ENCODE measurements at regions not wholly inside any gene's neighbourhood (a gene's known extent, or its start where the extent isn't known, plus 50 kb on each side); places are given as distances from the start of the nearest gene placed in this dataset.

DNA sequence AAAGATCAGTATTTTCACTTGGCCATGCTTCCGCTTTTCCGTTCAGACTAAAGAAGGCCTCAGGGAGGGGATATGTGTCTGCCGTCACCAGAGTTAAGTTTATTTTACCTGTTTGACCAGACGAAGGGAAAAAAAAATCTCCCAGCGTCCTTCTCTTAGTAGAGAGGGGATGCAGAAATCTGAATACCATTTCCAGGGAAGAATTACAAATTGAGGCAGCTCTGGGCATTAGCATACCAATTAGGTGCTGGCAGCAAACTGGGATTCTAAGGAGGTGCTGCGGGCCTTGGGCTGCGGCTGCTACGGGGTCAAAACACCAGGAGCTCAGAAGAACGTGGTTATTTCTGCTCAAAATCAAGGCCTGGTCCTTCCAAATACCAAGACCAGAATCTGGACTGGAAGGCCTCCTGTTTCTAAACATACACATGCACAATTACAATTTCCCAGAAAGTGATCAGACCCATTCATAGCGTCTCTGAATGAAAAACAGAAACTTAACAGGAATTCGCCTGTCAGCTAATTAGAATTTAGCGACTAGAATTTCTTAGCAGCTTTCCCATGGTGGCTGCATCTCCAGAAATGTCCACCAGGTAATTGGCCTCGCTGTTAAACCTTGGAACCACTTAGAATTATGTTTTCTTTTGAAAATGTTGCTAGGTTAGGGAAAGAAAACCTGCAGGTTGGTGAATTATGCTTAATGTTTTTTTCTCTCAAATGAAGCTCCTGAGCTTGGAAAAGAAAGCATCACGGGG is 617.0 kb downstream of the VRK1 start:
- Mint-ChIP-seq H3K9me3 (no peaks in the 10 kb centered on the region), H3K36me3 (ENCODE audit: insufficient read depth) (peaks cover 4% of the 10 kb centered on the region), H3K27me3 (no peaks in the 10 kb centered on the region), H3K4me3 (no peak overlapping the region), H3K27ac (no peak overlapping the region), H3K4me1 (ENCODE audit: low read depth in 2 of 2) (peaks cover 3 to 9% of the 10 kb centered on the region in 2 donors)
- DNase-seq (no peak), ATAC-seq (replicated peaks) (no peak)

DNA sequence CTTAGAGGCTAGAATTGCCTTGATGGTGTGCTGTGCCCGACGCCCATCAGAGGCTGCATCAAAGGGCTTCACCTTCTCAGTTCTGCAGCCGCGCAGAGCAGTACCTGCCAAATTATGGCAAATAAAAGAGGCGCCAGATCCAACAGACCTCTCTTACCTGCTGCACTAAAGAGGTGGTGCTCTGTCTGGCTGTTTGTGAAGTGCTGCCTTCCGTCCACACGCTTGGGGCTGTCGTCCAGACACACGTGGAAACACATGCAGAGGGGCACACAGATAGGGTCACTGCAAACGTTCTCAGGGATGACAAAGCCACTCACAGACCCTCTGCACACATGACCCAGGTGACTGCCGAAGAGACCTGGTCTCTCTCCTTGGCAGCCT is 617.5 kb downstream of the VRK1 start:
- Mint-ChIP-seq H3K36me3 (ENCODE audit: insufficient read depth) (peaks cover 4% of the 10 kb centered on the region), H3K27ac (no peak overlapping the region), H3K4me1 (ENCODE audit: low read depth in 2 of 2) (peaks cover 2 to 3% of the 10 kb centered on the region in 2 donors), H3K27me3 (no peaks in the 10 kb centered on the region), H3K4me3 (no peak overlapping the region), H3K9me3 (no peaks in the 10 kb centered on the region)
- DNase-seq (no peak), ATAC-seq (replicated peaks) (no peak)

DNA sequence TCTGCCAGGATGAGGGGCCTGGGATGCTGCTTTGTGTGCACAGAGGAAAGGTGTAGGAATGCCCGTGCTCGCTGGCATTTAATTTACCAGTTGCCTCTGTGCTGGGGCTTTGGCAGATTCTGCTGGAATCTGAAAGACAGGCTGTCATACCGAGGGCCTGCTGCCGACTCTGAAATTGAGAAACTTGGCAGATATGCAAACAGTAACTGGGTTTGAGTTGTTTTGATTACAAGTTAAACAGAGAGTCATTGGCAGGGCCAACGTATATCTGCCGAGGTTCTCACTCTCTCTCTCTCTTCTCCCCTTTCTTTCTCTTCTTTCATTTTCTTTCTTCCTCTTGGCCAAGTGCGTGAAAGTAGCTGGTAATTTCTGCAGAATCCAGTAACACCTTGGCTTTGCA is 618.7 kb downstream of the VRK1 start:
- H3K9me3 Mint-ChIP-seq: no peaks in the 10 kb centered on the region
- H3K4me3 Mint-ChIP-seq: no peak overlapping the region
- H3K27me3 Mint-ChIP-seq: no peaks in the 10 kb centered on the region
- no peak overlapping the region for H3K27ac Mint-ChIP-seq
- H3K36me3 Mint-ChIP-seq (ENCODE audit: insufficient read depth): peaks cover 4% of the 10 kb centered on the region
- peaks cover 2 to 3% of the 10 kb centered on the region in 2 donors for H3K4me1 Mint-ChIP-seq (ENCODE audit: low read depth in 2 of 2)
- ATAC-seq (replicated peaks) (no peak), DNase-seq (no peak)

DNA sequence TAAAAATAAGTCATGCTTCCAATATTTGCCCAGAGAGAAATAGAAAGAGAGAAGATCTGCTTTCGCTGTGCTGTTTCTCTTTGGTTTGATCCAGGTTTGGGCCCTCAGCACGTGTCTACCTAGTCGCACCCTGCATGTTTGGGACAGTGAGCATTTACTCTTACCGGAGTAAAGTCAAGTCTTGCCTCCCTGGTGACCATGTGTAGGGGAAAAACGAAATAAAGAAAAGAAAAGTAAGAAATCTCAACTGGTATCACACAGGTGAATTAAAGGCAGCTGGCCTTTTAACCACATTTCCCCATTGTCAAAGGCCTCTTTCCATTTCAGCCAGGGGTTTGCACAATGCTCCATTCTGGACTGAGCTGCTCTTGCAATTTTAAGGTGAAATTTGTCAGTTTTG is 619.4 kb downstream of the VRK1 start:
- ATAC-seq (replicated peaks) (no peak), DNase-seq (no peak)
- H3K27me3 Mint-ChIP-seq: no peaks in the 10 kb centered on the region
- peaks cover 2 to 3% of the 10 kb centered on the region in 2 donors for H3K4me1 Mint-ChIP-seq (ENCODE audit: low read depth in 2 of 2)
- no peaks in the 10 kb centered on the region for H3K9me3 Mint-ChIP-seq
- peaks cover 4% of the 10 kb centered on the region for H3K36me3 Mint-ChIP-seq (ENCODE audit: insufficient read depth)
- H3K4me3 Mint-ChIP-seq: no peak overlapping the region
- H3K27ac Mint-ChIP-seq: no peak overlapping the region

DNA sequence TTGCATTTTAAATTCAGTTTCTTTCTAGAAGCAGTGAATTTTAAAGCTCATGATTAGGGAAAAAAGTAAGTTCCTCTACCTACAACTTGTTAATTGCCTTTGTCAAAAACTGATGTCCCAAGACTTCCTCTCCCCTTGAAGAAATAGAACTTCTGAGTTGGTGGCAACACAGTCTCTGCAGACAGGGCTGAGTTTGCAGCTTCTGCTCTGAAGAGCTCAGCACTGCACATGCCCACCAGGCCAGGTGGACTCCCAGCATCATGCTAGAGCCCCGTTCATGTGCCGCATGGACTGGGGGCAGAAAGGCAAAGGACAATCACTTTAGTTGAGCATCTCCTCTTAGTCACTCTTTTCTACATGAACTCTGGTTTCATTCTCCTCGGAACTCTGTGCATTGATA is 620.1 kb downstream of the VRK1 start:
- Mint-ChIP-seq H3K9me3 (no peaks in the 10 kb centered on the region), H3K27ac (peak overlapping the region in 1 of 2 donors; percentile 52), H3K27me3 (no peaks in the 10 kb centered on the region), H3K36me3 (ENCODE audit: insufficient read depth) (peaks cover 4% of the 10 kb centered on the region), H3K4me3 (no peak overlapping the region), H3K4me1 (ENCODE audit: low read depth in 2 of 2) (peaks cover 2 to 3% of the 10 kb centered on the region in 2 donors)
- ATAC-seq (replicated peaks) (no peak), DNase-seq (no peak)

DNA sequence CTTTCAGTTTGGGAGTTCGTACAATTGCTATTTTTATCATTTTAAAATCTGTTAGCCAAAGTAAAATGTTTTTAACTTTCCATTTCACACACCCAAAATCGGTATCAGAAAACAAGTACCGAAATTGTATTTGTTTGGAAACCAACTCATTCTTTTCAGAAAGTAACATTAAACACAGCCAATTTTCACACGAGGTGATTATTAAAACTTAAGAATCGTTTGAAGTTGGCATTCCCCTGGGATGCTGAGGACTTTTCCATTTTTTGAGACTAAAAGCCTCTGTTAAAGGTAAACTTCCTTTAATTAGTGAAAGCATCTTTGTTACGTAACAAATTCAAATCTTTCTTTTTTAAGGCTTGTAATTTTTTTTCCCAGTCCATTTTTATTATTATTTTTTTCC is 623.0 kb downstream of the VRK1 start:
- DNase-seq: no peak
- Mint-ChIP-seq H3K9me3 (no peaks in the 10 kb centered on the region), H3K36me3 (ENCODE audit: insufficient read depth) (peaks cover 4% of the 10 kb centered on the region), H3K27ac (no peak overlapping the region), H3K4me1 (ENCODE audit: low read depth in 2 of 2) (peaks cover 2 to 3% of the 10 kb centered on the region in 2 donors), H3K27me3 (peaks cover 0 to 4% of the 10 kb centered on the region in 2 donors), H3K4me3 (no peak overlapping the region)
- ATAC-seq (replicated peaks): no peak

DNA sequence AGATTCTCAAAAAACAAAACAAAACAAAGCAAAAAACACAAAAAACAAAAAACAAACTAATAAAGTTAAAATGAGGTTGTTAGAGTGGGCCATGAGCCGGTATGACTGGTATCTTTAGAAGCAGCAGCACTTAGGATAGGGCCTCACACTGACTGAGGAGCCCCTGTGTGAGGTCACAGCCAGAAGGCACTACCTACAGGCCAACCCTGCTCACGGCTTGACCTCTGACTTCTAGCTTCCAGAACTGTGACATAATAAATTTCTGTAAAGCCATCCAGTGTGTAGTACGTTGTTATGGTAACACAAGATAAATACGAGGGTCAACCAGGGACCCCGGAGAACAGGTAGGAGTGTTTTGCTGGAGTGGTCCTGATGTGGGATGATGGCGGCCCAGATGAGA is 629.6 kb downstream of the VRK1 start:
- ATAC-seq (replicated peaks): no peak
- peaks cover 0 to 9% of the 10 kb centered on the region in 2 donors for H3K27me3 Mint-ChIP-seq
- peaks cover 0 to 2% of the 10 kb centered on the region in 2 donors for H3K9me3 Mint-ChIP-seq
- H3K4me1 Mint-ChIP-seq (ENCODE audit: low read depth in 2 of 2): peaks cover 1 to 26% of the 10 kb centered on the region in 2 donors
- H3K4me3 Mint-ChIP-seq: no peak overlapping the region
- H3K27ac Mint-ChIP-seq: no peak overlapping the region
- no peaks in the 10 kb centered on the region for H3K36me3 Mint-ChIP-seq (ENCODE audit: insufficient read depth)
- no peak for DNase-seq

DNA sequence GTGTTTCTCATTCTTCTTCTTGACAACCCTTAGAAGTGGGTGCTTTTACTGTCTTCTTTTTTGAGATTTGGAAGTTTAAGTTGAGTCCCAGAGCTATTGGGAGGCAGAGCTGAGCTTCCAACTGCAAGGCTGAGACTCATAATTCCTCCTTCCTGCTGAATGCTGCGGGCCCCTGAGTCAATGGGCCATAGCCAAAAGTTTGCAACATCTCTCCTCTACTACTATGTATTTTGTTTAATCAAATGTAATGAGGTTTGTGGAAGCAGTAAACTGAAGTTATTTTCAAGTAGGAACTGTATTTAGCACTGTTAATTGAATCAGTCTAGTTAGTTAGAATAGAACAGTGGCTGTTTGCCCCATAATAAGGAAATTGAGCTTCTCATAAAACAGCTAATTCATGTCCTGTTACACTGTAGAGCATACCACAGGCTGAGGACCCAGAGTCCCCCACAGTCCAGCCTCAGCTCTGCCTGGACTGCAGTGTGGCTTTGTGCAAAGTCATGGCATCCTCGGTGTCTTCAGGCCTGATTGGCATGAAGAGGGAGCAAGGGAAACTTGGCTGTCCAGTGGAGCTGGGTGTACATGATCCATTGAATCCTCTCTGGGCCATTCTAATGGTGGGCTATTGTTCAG is 631.7 kb downstream of the VRK1 start:
- ATAC-seq (replicated peaks): no peak
- Mint-ChIP-seq H3K4me1 (ENCODE audit: low read depth in 2 of 2) (peaks cover 17 to 42% of the 10 kb centered on the region in 2 donors), H3K36me3 (ENCODE audit: insufficient read depth) (no peaks in the 10 kb centered on the region), H3K9me3 (peaks cover 0 to 2% of the 10 kb centered on the region in 2 donors), H3K4me3 (no peak overlapping the region), H3K27ac (peak overlapping the region in 1 of 2 donors; percentile 87), H3K27me3 (peaks cover 0 to 9% of the 10 kb centered on the region in 2 donors)
- no peak for DNase-seq

DNA sequence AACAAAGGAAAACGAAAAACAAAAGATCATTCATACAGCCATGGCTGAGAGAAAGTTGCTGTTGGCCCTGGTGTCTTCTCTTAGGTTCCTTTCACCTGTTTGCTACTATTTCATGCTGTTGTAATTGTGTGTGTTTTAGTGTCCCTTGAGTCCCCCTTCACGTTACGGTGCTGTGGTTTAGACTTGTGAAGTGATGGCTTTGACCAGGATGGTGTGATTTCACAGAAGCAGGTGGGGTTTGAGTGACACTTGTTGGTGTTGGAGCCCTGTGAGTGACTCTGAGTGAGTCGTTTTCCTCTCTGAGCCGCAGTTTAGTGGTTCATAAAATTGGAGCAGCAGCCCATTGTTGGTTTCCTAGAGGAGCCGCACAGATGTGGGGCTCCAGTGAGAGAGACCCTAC is 635.4 kb downstream of the VRK1 start:
- peaks cover 0 to 2% of the 10 kb centered on the region in 2 donors for H3K9me3 Mint-ChIP-seq
- peak overlapping the region; percentile 28 to 37 for H3K4me3 Mint-ChIP-seq
- DNase-seq (peak in 2 of 3 experiments; percentile 10 to 15), ATAC-seq (replicated peaks) (peak; percentile 92)
- H3K27ac Mint-ChIP-seq: peak overlapping the region; percentile 56 to 59
- peaks cover 0 to 5% of the 10 kb centered on the region in 2 donors for H3K27me3 Mint-ChIP-seq
- no peaks in the 10 kb centered on the region for H3K36me3 Mint-ChIP-seq (ENCODE audit: insufficient read depth)
- H3K4me1 Mint-ChIP-seq (ENCODE audit: low read depth in 2 of 2): peaks cover 19 to 42% of the 10 kb centered on the region in 2 donors

DNA sequence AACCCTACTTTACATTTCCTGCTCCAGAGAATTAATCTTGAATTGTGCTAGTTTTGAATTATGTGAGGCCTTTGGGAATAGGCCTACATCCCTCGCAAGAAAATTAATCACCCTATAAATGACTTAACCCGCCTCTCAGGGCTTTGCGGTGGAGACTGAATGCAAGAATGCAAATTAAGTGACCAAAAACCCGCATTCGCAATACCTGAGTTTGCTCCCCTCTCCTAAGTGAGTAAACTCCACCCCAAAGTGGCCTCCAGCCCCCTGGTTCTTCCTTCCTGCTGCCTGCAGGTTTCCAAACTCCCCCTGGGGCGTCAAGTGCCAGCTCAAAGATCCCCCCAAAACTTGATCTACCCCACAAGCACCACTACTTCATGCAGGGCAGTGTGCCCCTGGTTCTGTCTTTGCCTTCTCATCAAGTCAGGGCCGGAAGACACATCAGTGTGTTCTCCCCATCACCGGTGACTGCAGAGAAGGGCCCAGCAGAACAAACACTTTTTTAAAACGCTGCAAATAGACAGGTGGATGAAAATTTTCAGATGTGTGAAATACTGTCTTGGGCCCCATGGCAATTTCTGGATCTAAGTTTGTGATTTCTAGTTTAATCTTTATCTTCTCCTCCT is 644.7 kb downstream of the VRK1 start:
- Mint-ChIP-seq H3K9me3 (no peaks in the 10 kb centered on the region), H3K36me3 (ENCODE audit: insufficient read depth) (no peaks in the 10 kb centered on the region), H3K27ac (peak overlapping the region in 1 of 2 donors; percentile 82), H3K4me1 (ENCODE audit: low read depth in 2 of 2) (peaks cover 9 to 12% of the 10 kb centered on the region in 2 donors), H3K4me3 (no peak overlapping the region), H3K27me3 (peaks cover 0 to 7% of the 10 kb centered on the region in 2 donors)
- no peak for ATAC-seq (replicated peaks)
- no peak for DNase-seq

DNA sequence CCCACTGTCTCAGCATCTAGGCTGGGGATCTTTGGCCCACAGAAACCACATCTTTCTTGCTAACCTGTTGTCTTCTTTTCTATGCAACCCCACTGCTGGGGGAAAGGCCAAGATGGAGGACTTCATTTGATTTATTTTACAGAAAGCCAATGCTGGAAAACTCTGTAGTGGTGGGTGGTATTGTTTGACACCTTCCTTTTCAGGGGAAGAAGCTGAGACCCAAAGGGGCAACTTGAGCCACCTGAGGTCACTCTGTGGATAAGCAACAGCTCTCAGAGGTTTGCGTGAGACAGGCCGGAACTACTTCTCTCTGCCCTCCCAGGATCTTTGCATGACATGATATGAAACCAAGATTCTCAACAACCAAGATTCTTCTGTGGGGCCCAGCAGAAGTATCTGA is 645.2 kb downstream of the VRK1 start:
- Mint-ChIP-seq H3K4me1 (ENCODE audit: low read depth in 2 of 2) (peaks cover 9 to 12% of the 10 kb centered on the region in 2 donors), H3K4me3 (no peak overlapping the region), H3K27me3 (peaks cover 0 to 5% of the 10 kb centered on the region in 2 donors), H3K27ac (peak overlapping the region in 1 of 2 donors; percentile 82), H3K36me3 (ENCODE audit: insufficient read depth) (no peaks in the 10 kb centered on the region), H3K9me3 (no peaks in the 10 kb centered on the region)
- DNase-seq (no peak), ATAC-seq (replicated peaks) (no peak)

DNA sequence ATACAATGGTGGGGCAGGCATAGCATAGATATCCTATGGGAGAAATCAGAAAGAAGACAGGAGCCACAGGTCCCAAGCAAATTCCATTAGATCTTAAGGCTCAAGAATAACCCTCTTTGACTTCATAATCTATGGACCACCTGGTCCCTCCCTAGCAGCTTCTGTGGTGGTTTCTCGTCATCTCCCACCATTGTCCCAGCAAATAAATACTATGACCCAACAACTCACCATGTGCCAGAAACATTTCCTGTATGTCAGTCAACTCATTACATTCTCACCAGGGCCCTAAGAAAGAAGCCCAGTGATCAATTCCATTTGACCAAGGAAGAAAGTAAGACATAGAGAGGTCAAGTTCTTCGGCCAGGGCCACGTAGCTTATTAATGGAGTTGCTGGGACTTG is 646.2 kb downstream of the VRK1 start:
- H3K4me3 Mint-ChIP-seq: no peak overlapping the region
- no peaks in the 10 kb centered on the region for H3K9me3 Mint-ChIP-seq
- peaks cover 3 to 12% of the 10 kb centered on the region in 2 donors for H3K4me1 Mint-ChIP-seq (ENCODE audit: low read depth in 2 of 2)
- H3K36me3 Mint-ChIP-seq (ENCODE audit: insufficient read depth): no peaks in the 10 kb centered on the region
- H3K27me3 Mint-ChIP-seq: no peaks in the 10 kb centered on the region
- DNase-seq (no peak), ATAC-seq (replicated peaks) (no peak)
- no peak overlapping the region for H3K27ac Mint-ChIP-seq

DNA sequence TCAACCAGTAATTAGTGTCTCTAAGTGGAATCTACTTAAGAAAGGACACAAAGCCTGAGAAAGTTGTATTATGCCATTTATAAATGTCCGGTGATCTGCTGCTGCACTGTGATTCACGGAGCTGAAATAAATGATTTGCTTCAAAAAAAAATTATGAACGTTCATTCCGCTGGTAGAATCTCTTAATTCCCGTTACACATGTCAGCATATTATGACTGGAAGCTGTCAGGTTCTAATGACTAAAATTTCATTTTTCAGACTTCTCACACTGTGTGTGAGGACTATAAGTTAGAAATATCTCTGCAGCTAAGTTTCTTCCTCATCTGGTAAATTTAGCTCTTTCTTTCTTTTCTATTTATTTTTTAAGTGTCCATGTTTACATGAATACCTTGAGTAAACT is 647.1 kb downstream of the VRK1 start:
- no peak overlapping the region for H3K27ac Mint-ChIP-seq
- H3K9me3 Mint-ChIP-seq: no peaks in the 10 kb centered on the region

DNA sequence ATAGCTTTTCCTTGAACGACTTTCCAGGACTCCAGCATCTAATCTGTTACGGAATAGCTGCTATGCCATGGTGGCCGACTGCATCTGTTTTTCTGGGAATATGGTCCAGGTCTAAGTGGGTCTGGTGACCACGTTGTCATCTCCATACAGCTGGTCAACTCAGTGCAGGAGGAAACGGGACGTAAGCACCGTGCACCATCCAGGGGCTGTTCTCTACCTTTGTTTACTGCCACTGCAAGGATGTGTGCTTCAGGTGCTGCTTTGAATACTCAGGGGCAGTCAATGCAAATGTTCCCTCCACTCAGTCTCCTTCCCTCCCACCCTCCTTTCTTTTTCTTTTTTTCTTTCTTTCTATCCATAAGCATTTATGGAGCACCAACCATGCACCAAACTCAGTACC is 648.2 kb downstream of the VRK1 start:
- Mint-ChIP-seq H3K27ac (no peak overlapping the region), H3K27me3 (no peaks in the 10 kb centered on the region), H3K9me3 (no peaks in the 10 kb centered on the region), H3K4me1 (ENCODE audit: low read depth in 2 of 2) (peaks cover 0 to 9% of the 10 kb centered on the region in 2 donors), H3K4me3 (no peak overlapping the region), H3K36me3 (ENCODE audit: insufficient read depth) (no peaks in the 10 kb centered on the region)
- DNase-seq (no peak), ATAC-seq (replicated peaks) (no peak)

More for the DNA sequence above, 647.1 kb downstream of the VRK1 start:
- Mint-ChIP-seq H3K4me1 (ENCODE audit: low read depth in 2 of 2) (peaks cover 3 to 12% of the 10 kb centered on the region in 2 donors), H3K4me3 (no peak overlapping the region), H3K36me3 (ENCODE audit: insufficient read depth) (no peaks in the 10 kb centered on the region), H3K27me3 (no peaks in the 10 kb centered on the region)
- ATAC-seq (replicated peaks) (no peak), DNase-seq (no peak)
